ENCODE measurements at regions not wholly inside any gene's neighbourhood (a gene's known extent, or its start where the extent isn't known, plus 50 kb on each side); places are given as distances from the start of the nearest gene placed in this dataset.
A peak's percentile ranks its signal among the peaks of the same experiment; 100 is the strongest.

DNA sequence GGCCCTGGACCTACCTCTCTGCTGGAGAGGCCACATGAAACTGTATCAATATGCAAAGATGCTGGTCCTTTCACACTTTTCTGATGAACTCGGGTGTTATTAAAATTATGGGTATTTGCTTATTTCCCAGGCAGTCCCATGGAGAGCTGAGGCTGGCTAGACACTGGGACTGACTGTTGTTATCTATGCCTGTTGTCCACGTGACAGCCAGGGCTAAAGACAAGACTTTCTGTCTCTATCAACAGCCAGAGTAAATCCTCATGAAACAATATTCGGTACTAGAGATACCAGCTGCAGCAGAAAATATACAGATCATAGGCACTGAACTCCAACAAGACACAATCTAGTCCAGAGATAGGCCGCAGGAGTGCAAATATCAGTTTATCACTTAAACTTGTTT lies 236.4 kb downstream of the FOXA2 start (continued):
- TF ChIP-seq, protein P1, sequence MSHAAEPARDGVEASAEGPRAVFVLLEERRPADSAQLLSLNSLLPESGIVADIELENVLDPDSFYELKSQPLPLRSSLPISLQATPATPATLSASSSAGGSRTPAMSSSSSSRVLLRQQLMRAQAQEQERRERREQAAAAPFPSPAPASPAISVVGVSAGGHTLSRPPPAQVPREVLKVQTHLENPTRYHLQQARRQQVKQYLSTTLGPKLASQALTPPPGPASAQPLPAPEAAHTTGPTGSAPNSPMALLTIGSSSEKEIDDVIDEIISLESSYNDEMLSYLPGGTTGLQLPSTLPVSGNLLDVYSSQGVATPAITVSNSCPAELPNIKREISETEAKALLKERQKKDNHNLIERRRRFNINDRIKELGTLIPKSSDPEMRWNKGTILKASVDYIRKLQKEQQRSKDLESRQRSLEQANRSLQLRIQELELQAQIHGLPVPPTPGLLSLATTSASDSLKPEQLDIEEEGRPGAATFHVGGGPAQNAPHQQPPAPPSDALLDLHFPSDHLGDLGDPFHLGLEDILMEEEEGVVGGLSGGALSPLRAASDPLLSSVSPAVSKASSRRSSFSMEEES (CRISPR knock-in tag; IDR thresholded peaks at IDR 0.05), result 0 out of 2 replicates have a peak, but pooled peaks have one; percentile 11
- TF ChIP-seq EHMT2 (IDR thresholded peaks at IDR 0.05) (no peak), L3MBTL2 (IDR thresholded peaks at IDR 0.05) (0 out of 2 replicates have a peak, but pooled peaks have one; percentile 20), FIP1L1 (IDR thresholded peaks at IDR 0.05; ENCODE audit: low read depth, low read length, poor library complexity, severe bottlenecking) (no peak), ZNF232 (CRISPR knock-in tag; IDR thresholded peaks at IDR 0.05) (no peak), HMG20B (CRISPR knock-in tag; IDR thresholded peaks at IDR 0.05) (no peak), BRF1 (IDR thresholded peaks at IDR 0.05; ENCODE audit: borderline replicate concordance, extremely low read depth, insufficient read length) (no peak), TCFL5 (CRISPR knock-in tag; conservative IDR thresholded peaks at IDR 0.05) (no peak), ZNF253 (CRISPR knock-in tag; conservative IDR thresholded peaks at IDR 0.05) (no peak), ATF1 (CRISPR knock-in tag; IDR thresholded peaks at IDR 0.05) (no peak), ATF1 (tag; IDR thresholded peaks at IDR 0.05) (no peak), GATAD2B (IDR thresholded peaks at IDR 0.05; ENCODE audit: borderline replicate concordance) (no peak), MYBL2 (IDR thresholded peaks at IDR 0.05; ENCODE audit: low read depth) (no peak), MYBL2 (CRISPR knock-in tag; IDR thresholded peaks at IDR 0.05; ENCODE audit: borderline replicate concordance) (no peak), ZNF586 (CRISPR knock-in tag; conservative IDR thresholded peaks at IDR 0.05) (no peak), EP400 (IDR thresholded peaks at IDR 0.05) (no peak), ZZZ3 (IDR thresholded peaks at IDR 0.05) (no peak), CHD1 (IDR thresholded peaks at IDR 0.05; ENCODE audit: low read length) (no peak), NR2C2 (CRISPR knock-in tag; IDR thresholded peaks at IDR 0.05) (no peak), NR2C2 (tag; IDR thresholded peaks at IDR 0.05) (no peak), CBX1 (IDR thresholded peaks at IDR 0.05; ENCODE audit: low read depth) (no peak), SRSF1 (IDR thresholded peaks at IDR 0.05; ENCODE audit: low read depth, low read length) (no peak), ZBTB1 (CRISPR knock-in tag; IDR thresholded peaks at IDR 0.05; ENCODE audit: borderline replicate concordance, low read depth) (no peak)
- TF ChIP-seq, protein P2, sequence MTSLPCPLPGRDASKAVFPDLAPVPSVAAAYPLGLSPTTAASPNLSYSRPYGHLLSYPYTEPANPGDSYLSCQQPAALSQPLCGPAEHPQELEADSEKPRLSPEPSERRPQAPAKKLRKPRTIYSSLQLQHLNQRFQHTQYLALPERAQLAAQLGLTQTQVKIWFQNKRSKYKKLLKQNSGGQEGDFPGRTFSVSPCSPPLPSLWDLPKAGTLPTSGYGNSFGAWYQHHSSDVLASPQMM (CRISPR knock-in tag; IDR thresholded peaks at IDR 0.05), result no peak
- TF ChIP-seq, protein P3, sequence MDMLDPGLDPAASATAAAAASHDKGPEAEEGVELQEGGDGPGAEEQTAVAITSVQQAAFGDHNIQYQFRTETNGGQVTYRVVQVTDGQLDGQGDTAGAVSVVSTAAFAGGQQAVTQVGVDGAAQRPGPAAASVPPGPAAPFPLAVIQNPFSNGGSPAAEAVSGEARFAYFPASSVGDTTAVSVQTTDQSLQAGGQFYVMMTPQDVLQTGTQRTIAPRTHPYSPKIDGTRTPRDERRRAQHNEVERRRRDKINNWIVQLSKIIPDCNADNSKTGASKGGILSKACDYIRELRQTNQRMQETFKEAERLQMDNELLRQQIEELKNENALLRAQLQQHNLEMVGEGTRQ (CRISPR knock-in tag; IDR thresholded peaks at IDR 0.05), result peak; percentile 76
- TF ChIP-seq, protein P4, sequence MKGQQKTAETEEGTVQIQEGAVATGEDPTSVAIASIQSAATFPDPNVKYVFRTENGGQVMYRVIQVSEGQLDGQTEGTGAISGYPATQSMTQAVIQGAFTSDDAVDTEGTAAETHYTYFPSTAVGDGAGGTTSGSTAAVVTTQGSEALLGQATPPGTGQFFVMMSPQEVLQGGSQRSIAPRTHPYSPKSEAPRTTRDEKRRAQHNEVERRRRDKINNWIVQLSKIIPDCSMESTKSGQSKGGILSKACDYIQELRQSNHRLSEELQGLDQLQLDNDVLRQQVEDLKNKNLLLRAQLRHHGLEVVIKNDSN (CRISPR knock-in tag; IDR thresholded peaks at IDR 0.05), result peak; percentile 55
- TF ChIP-seq, protein P5, sequence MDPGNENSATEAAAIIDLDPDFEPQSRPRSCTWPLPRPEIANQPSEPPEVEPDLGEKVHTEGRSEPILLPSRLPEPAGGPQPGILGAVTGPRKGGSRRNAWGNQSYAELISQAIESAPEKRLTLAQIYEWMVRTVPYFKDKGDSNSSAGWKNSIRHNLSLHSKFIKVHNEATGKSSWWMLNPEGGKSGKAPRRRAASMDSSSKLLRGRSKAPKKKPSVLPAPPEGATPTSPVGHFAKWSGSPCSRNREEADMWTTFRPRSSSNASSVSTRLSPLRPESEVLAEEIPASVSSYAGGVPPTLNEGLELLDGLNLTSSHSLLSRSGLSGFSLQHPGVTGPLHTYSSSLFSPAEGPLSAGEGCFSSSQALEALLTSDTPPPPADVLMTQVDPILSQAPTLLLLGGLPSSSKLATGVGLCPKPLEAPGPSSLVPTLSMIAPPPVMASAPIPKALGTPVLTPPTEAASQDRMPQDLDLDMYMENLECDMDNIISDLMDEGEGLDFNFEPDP (CRISPR knock-in tag; IDR thresholded peaks at IDR 0.05), result no peak

All from K562 (cell line).